SK-N-DZ (cell line): ENCODE measurements at regions not wholly inside any gene's neighbourhood (a gene's known extent, or its start where the extent isn't known, plus 50 kb on each side); places are given as distances from the start of the nearest gene placed in this dataset.

Source experiments
- DNase-seq: peaks from one replicate; pipeline ENCODE4 v3.0.0-alpha.2; 2015; ENCODE audit warnings: low spot score

DNA sequence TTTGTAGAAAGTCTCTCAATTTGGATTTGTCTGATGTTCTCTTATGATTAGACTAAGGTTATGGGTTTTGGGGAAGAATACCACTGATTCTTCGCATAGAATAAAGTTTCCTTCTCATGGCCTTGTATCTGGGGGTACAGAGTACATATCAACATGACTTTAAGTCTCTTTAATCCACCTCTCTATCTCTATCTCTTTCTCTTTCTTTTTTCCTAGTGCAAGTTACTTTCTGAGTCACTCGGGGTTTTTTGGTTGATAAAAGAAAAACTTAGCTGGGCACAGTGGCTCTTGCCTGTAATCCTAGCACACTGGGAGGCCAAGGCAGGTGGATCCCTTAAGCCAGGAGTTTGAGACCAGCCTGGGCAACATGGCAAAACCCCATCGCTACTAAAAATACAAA is 100.1 kb upstream of the MAP4K3 start:
- DNase-seq: no peak

GRCh38 chr2:39538718-39539117 is 101.6 kb upstream of the MAP4K3 start:
- DNase-seq: no peak

- DNase-seq: no peak
Observed at GRCh38 chr2:39540414-39540813, 103.3 kb upstream of the MAP4K3 start.

DNA sequence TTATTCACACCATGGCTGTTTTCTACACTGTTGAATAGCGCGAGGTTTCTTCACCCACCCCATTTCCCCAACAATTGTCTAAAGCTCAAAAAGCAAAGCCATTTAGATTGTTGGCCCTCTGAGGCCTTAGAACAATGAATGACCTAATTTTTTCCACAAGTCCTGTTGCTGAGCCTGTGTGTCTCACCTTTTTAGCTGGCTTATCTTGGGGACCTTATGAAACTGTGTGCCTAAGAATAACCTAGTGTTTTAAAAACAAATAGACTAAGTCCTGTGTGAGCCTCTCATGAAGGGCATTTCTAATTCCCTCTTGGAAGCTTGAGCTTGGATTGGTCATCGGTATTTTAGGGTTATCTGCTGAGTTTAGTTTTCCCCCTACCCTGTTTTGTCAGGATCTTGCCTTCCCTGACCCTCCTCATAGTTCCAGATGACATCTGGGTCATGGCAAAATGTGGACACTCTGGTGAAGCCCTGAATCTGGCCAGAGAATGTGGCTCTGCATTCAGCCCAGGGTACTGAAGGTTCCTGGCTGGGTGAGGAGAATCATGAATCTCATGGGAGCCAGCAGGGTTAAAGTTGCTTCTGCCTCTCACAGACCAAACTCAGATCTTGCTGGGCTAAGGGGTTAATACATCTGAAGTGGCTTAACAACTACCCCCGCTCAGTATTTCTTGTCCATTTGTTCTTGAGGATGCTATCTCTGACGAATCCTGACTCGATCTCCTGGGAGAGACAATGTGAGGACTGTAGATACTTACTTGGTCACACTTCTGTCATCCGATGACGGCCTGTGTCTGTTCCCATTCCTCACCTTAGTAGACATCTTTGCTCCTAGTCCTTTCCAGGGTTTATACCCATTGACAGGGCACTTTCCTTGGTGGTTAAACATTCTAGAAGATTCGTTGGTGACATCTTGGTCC is 104.2 kb upstream of the MAP4K3 start:
- DNase-seq: no peak

DNA sequence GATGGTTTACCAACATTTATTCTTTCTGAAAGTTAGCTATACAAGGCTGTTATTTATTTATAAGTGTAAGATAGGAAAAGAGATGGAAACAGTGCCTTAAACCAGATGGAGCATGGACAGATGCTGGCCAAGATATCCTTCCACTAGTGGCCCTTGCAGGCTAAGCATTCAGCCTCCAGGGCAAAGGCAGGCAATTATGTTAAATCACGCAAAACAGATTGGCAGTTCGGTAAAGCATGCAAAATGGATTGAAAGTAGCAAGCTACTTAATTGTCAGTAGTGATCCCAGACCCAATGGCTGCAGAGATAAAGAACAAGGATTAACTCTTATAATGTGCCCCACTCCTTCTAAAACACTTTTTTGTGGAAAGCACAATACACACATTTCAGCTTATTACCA is 105.4 kb upstream of the MAP4K3 start:
- no peak for DNase-seq

- no peak for DNase-seq
Observed at GRCh38 chr2:39545957-39546356, 108.9 kb upstream of the MAP4K3 start.

DNA sequence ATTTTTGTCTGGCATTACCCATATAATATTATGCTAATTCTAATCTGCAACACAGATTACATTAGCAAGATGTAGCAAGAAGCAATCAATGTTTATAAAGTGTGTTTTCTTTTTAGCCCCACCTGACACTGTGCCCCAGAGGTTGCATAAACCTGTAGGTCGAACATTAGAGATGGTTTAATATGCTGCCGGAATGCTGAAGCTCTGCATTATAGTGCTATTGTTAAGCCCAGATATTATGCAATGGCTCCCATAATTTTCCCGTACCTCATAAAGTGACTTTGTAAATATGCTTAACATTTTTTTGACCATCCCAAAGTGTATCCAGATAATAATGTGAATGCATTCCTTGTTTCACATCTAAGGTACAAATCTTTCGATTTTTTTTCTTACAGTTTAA is 109.3 kb upstream of the MAP4K3 start:
- DNase-seq: no peak

DNA sequence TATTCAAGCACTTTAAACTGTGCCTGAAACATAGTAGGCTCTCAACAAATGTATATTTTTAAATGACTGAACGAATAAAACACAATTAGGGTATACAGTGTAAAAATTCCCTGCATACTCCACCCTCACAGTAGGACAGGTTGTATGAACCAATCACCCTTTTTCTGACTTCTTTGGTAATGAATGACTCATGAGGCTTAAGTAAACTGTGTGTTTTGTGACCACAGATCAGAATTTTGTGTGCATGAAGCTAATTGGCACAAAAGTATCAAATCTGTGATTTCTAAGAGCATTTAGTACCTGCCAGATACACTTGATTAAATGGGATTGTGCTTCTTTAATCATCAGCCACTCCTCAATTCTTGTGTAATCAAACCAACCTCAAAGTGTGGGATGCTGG is 109.9 kb upstream of the MAP4K3 start:
- DNase-seq: no peak

DNA sequence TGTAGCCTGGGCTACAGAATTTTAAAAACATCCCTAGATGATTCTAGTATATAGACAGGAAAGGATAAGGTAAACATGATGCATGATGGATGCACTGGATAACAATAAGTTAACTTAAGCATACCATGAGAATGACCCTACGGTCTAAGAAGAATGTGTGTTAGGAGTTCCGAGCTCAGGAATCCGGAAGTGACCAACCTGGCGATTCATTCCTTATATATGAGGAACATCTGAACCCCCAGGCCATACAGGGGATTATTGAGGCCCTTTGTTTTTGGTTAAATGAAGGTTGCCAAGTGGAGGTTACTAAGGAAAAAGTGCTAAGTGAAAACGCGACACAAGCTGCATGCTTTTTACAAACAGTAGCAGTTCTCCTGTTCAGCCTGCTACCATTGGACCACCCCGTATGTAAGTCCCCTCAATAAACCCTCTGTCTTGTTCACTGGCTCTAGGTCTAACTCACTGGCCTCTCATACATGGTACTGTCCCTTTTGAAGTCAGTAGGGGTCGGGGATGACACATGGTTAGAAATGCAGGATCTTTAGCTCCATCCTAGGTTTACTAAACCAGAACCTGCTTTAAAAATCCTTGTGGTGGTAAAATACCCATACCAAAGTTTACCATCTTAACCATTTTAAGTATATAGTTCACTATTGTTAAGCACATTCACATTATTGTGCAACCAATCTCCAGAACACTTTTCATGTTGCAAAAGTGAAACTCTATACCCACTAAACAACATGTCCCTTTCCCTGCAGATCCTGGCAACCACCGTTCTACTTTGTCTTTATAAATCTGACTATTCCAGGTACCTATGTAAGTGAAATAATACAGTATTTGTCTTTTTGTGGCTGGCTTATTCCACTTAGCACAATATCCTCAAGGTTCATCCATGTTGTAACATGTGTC is 111.0 kb upstream of the MAP4K3 start:
- no peak for DNase-seq

GRCh38 chr2:39549000-39549399 is 111.9 kb upstream of the MAP4K3 start:
- DNase-seq: no peak

DNA sequence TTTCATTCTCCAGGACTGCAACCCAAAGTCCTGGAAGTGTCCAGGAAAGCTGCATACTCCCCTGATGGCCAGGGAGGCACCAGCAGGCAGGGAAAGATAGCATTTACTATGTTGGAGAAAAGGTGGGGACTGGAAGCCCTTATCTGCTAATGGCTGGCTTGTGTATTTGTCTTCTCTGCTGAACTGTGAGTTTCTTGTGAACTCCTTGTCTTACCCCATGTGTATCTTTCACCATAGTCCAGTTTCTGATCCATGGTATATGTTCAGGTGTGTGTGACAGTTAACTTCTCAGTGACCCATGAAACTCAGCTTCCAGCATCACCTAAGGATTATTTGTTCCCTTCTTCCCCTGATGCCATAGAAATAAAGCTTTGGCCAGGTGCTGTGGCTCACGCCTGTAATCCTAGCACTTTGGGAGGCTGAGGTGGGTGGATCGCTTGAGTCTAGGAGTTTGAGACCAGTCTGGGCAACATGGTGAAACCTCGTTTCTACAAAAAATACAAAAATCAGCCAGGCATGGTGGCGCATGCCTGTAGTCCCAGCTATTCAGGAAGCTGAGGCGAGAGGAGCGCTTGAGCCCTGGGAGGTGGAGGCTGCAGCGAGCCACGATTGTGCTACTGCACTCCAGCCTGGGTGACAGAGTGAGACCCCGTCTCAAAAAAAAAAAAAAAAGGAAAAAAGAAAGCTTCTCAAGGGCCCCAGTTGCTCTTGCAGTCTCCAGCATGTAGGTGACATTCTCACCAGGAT is 112.8 kb upstream of the MAP4K3 start:
- no peak for DNase-seq

GRCh38 chr2:39550701-39551285 is 113.7 kb upstream of the MAP4K3 start:
- no peak for DNase-seq

DNA sequence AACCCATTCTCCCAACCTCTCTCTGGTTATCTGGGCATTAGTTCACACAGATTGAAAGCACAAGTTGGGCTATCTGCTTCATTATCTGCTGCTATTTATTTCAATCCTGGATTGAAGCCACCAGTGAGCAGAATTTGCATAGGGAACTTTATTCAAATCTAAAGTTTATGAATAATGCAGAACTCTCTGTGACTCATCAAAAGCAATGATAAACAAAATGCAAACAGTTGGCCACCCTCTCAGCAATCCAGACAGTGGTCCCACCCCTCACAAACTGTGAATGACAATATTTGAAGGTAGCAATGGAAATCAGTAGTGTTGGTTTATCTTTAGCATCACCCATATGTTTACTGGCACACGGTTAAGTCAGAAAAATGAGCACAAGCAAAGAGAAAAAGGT is 106.8 kb upstream of the TMEM178A start:
- DNase-seq: no peak

DNA sequence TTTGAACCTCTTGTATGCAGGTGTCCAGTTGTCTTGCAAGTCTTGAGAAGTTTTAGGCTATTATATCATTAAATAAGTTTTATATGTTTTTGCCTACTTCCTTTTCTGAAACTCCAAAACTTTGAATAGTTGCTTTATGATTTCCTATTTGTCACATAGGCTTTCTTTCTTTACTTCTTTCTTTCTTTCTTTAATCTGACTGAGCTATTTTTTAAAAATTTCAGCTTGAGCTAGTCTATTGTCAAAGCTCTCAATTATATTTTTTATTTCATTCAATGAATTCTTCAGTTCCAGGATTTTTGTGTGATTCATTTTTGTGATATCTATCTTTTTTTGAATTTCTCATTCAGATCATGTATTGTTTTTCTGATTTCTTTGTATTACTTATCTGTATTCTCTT is 102.1 kb upstream of the TMEM178A start:
- DNase-seq: no peak

DNA sequence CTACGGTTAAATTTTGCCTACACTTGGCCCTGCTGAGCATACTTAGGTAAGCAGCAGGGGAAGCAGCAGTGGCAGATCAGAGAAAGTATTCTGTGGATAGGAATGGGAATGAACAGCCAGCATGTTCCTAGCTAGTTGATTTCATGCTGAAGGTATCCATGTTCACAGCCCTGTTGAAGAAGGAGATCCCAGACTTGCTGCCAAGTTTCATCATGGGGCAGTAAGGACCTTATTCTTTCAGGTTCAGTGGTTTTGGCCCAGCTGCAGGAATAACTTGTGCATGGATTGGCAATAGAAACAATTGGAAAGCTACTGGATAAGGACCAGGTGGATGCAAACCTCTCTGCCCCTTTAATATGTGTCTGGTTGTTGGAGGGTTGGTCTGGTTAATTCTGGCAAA is 98.2 kb upstream of the TMEM178A start:
- DNase-seq: no peak

DNA sequence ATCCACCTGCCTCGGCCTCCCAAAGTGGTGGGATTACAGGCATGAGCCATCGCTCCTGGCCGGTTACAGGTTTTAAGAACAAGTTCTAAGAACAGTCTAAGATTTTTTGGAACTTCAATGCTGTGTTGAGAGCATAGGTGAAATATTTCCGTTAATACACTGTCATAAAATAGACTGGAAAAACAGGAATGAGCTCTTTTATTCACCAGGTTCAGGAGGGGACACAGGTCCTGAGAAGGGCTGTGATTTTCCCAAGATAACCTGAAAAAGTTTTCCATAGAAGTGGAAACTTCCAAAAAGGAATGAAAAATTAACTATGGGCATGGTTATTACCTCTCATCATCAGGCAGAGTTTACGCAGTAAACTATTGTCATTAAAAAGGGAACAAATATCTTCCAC is 97.6 kb upstream of the TMEM178A start:
- DNase-seq: no peak

GRCh38 chr2:39568561-39569006 is 97.1 kb upstream of the TMEM178A start:
- DNase-seq: no peak

DNA sequence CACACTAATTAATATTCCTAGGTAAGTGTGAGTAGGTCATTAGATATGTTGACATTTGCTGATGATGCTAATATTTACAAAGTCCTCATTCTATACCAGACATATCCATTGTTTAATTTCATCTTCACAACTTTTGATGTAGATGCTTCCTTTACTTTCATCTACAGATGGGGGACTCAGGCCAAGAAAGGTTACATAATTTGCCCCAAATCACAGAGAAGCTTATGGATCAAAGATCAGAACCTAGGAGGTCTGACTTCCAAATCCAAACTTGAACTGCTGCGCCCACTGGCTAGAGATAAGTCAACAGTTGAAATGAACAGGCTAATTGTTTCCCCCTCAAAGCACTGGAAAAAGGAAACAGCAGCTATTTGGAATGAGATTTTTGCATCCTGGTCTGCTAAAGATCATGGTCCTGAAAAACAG is 95.6 kb upstream of the TMEM178A start:
- DNase-seq: no peak

DNA sequence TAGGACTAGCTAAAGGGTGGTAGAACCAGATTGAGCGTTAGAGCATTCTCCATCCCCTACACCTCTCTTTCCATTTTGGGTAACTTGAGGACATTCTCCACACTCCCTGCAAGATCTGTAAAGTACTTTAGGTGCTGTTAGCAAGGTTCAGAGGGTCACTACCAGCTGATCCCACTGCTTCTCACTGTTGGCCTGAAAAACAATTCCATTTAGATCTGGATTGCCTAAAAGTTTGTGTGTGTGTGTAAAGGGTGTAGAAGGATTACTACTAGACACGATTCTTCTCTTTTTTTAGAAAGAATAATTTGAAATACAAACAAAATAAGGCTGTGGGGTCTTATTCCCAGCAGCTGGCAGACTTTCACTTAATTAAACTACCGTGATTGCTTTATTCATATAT is 95.1 kb upstream of the TMEM178A start:
- DNase-seq: no peak

GRCh38 chr2:39571111-39571731 is 94.5 kb upstream of the TMEM178A start:
- DNase-seq: no peak

GRCh38 chr2:39573276-39573675 is 92.4 kb upstream of the TMEM178A start:
- DNase-seq: no peak
